Heart left ventricle (tissue), 16 donors: ENCODE measurements at regions not wholly inside any gene's neighbourhood (a gene's known extent, or its start where the extent isn't known, plus 50 kb on each side); places are given as distances from the start of the nearest gene placed in this dataset.
A peak's percentile ranks its signal among the peaks of the same experiment; 100 is the strongest.

Experiments used
- ATAC-seq, 4 donors: fragments of 200-7000 bp; cut with Tn5 transposase; one replicate each; pipeline ENCODE4 v1.9.1; 2020 to 2022; ENCODE audit warnings: moderate library complexity in 4 of 4, mild to moderate bottlenecking in 3 of 4, moderate number of reproducible peaks in 1 of 4
- DNase-seq, 5 donors: peaks; one replicate each; pipeline ENCODE4 v3.0.0-alpha.2; 2020
- H3K27ac ChIP-seq, 12 donors: fragments of 200-600 bp; sonication (generic) in 4 of 12; one replicate each; pipeline versions ENCODE4 v1.5.0 to v1.8.0; 2016 to 2022; ENCODE audit warnings: mild to moderate bottlenecking in 2 of 12
- H3K27me3 ChIP-seq, 9 donors: fragments of 200-600 bp; sonication (generic) in 2 of 9; one replicate each; pipeline versions ENCODE4 v1.5.1 to v1.8.0; 2016 to 2022; ENCODE audit warnings: mild to moderate bottlenecking in 3 of 9
- H3K36me3 ChIP-seq, 9 donors: fragments of 200-600 bp; sonication (generic) in 2 of 9; one replicate each; pipeline versions ENCODE4 v1.5.0 to v1.8.0; 2018 to 2022; ENCODE audit warnings: mild to moderate bottlenecking in 2 of 9
- H3K4me1 ChIP-seq, 12 donors: fragments of 200-600 bp; sonication (generic) in 4 of 12; one replicate each; pipeline versions ENCODE4 v1.5.0 to v1.8.0; 2016 to 2022; ENCODE audit warnings: mild to moderate bottlenecking in 3 of 12
- H3K4me3 ChIP-seq, 12 donors: fragments of 200-600 bp; sonication (generic) in 4 of 12; one replicate each; pipeline versions ENCODE4 v1.5.0 to v1.8.0; 2017 to 2022; ENCODE audit warnings: mild to moderate bottlenecking in 9 of 12, moderate library complexity in 4 of 12
- H3K9me3 ChIP-seq, 12 donors: fragments of 200-600 bp; sonication (generic) in 4 of 12; one replicate each; pipeline versions ENCODE4 v1.5.0 to v1.8.0; 2016 to 2022; ENCODE audit warnings: mild to moderate bottlenecking in 1 of 12
- CTCF ChIP-seq, 12 donors: fragments of 200-600 bp; sonication (generic) in 4 of 12; IDR thresholded peaks; one replicate each; pipeline versions ENCODE4 v1.5.0 to v1.8.0; 2018 to 2022; ENCODE audit warnings: antibody characterized with exemption in 12 of 12, mild to moderate bottlenecking in 5 of 12
- POLR2A ChIP-seq, 2 donors: fragments of 450-650 bp; IDR thresholded peaks; one replicate each; pipeline ENCODE4 v1.6.1; 2017; ENCODE audit warnings: antibody characterized with exemption in 2 of 2, mild to moderate bottlenecking in 2 of 2, moderate library complexity in 2 of 2
- WGBS, 4 donors: extraction: QIAGEN DNeasy Blood & Tissue Kit in 2 of 4; methylation state at CpG; one replicate each; pipeline versions ENCODE4 v1.1.5 to v1.1.7; 2013 to 2018; 5-methylcytosine and 5-hydroxymethylcytosine counted together
- intact Hi-C, 10 donors: fragments of 100-400 bp; cut with DNase I; formaldehyde crosslinking; loops; one replicate each; pipeline versions ENCODE4 v1.11.1 to v1.14.2; 2022
- donor health status: ischemic (EF 13 %, LVEDD 7.1; RV severe dilation, severe dysfunction).
- donor health status: healthy with polysubstance abuse.
- donor health status: DM: no; HTN: yes; CAD: no.
- donor health status: DM: no; HTN: no; CAD: no.
- donor health status: ischemic (EF 25% LVEDD 6.9; RV normal size, moderate dysfunction).
- donor health status: ischemic (EF 25% LVEDD 5.7; RV mildly dilated, moderate dysfunction).
- donor health status: healthy.
- donor health status: DM: yes; HTN: yes; CAD: no.
- donor health status: ischemic (EF 35%, LVEDD 5.7; RV mildly dilated, moderate dysfunction).
- donor health status: nonischemic (EF 11% LVEDD 7.7; RV severe dilation, severe dysfunction).
- donor health status: DM: yes; HTN: yes; CAD: no.
- donor health status: PGD.
- donor health status: ischemic (EF 29% LVEDD 5.4; RV normal size, mild dysfunction).
- donor health status: nonischemic (EF 23%, LVEDD 6.1; RV moderate dilation, normal function).

- Histone ChIP-seq H3K9me3 (peaks cover 0 to 11% (median 0%) of the 10 kb centered on the region in 12 donors), H3K4me3 (no peak overlapping the region), H3K4me1 (peaks cover 0 to 19% (median 9%) of the 10 kb centered on the region in 12 donors), H3K36me3 (no peaks in the 10 kb centered on the region), H3K27me3 (no peaks in the 10 kb centered on the region), H3K27ac (peak overlapping the region in 6 of 12 donors; percentile 10 to 62 (median 42))
- peak; percentile 41 to 81 (median 70) for ATAC-seq
- TF ChIP-seq POLR2A (IDR thresholded peaks at IDR 0.05), result no peak
- TF ChIP-seq CTCF (IDR thresholded peaks at IDR 0.05), result no peak
- peak in 2 of 5 donors; percentile 33 to 42 for DNase-seq
- intact Hi-C loops, result loop anchor here in 2 of 10 donors (10.0 kb wide), 2 partner anchors 117 to 763 kb away; partner anchors contain the start of gene KLF6 (in 1 of the 2)
- 35 to 48% (median 42%) methylated on average over 8 of the region's 8 CpGs for WGBS, 4 donors
Measured at GRCh38 chr10:3902054-3902808, 117.2 kb upstream of the KLF6 start.

GRCh38 chr10:3901370-3901769, 116.4 kb upstream of the KLF6 start:
- no peak for TF ChIP-seq POLR2A (IDR thresholded peaks at IDR 0.05)
- TF ChIP-seq CTCF (IDR thresholded peaks at IDR 0.05), result no peak
- Histone ChIP-seq H3K27ac (no peak overlapping the region), H3K4me3 (no peak overlapping the region), H3K9me3 (peaks cover 0 to 11% (median 0%) of the 10 kb centered on the region in 12 donors), H3K27me3 (no peaks in the 10 kb centered on the region), H3K4me1 (peaks cover 0 to 23% (median 9%) of the 10 kb centered on the region in 12 donors), H3K36me3 (no peaks in the 10 kb centered on the region)
- no peak for DNase-seq
- intact Hi-C loops, result loop anchor here in 2 of 10 donors (10.0 kb wide), 2 partner anchors 117 to 763 kb away; partner anchors contain the start of gene KLF6 (in 1 of the 2)
- no peak for ATAC-seq
- 85 to 93% (median 91%) methylated on average over 2 of the region's 2 CpGs for WGBS, 4 donors

GRCh38 chr10:3900391-3900790, 115.4 kb upstream of the KLF6 start:
- Histone ChIP-seq H3K9me3 (peaks cover 0 to 1% (median 0%) of the 10 kb centered on the region in 12 donors), H3K4me3 (no peak overlapping the region), H3K4me1 (peaks cover 0 to 30% (median 10%) of the 10 kb centered on the region in 12 donors), H3K27me3 (no peaks in the 10 kb centered on the region), H3K36me3 (no peaks in the 10 kb centered on the region), H3K27ac (no peak overlapping the region)
- no peak for ATAC-seq
- intact Hi-C loops, result loop anchor here in 2 of 10 donors (10.0 kb wide), 2 partner anchors 116 to 764 kb away; partner anchors contain the start of gene KLF6 (in 1 of the 2)
- TF ChIP-seq POLR2A (IDR thresholded peaks at IDR 0.05) (no peak), CTCF (IDR thresholded peaks at IDR 0.05) (no peak)
- WGBS, 4 donors, result 71 to 81% (median 77%) methylated on average over 2 of the region's 2 CpGs
- DNase-seq, result no peak

- intact Hi-C loops, result no loop called here
- DNase-seq (no peak), ATAC-seq (no peak)
- WGBS, 4 donors, result 72 to 80% (median 77%) methylated on average over 4 of the region's 4 CpGs
- H3K27me3 ChIP-seq, result no peaks in the 10 kb centered on the region
- H3K9me3 ChIP-seq, result no peaks in the 10 kb centered on the region
- peaks cover 0 to 45% (median 10%) of the 10 kb centered on the region in 12 donors for H3K4me1 ChIP-seq
- no peak overlapping the region for H3K27ac ChIP-seq
- TF ChIP-seq CTCF (IDR thresholded peaks at IDR 0.05) (no peak), POLR2A (IDR thresholded peaks at IDR 0.05) (no peak)
- no peak overlapping the region for H3K4me3 ChIP-seq
- no peaks in the 10 kb centered on the region for H3K36me3 ChIP-seq
Measured at GRCh38 chr10:3898821-3899220, 113.8 kb upstream of the KLF6 start.
